Activated CD4-positive, alpha-beta T cell treated with anti-CD3 and anti-CD28 coated beads for 36 hours (primary cell): ENCODE measurements at regions not wholly inside any gene's neighbourhood (a gene's known extent, or its start where the extent isn't known, plus 50 kb on each side); places are given as distances from the start of the nearest gene placed in this dataset.

Experiments
- ATAC-seq: fragments of 200-7000 bp; cut with Tn5 transposase; one replicate; pipeline ENCODE4 v1.10.0; 2021; ENCODE audit warnings: mild to moderate bottlenecking, moderate library complexity
- CTCF ChIA-PET: fragments of 350-600 bp; sonication (Branson Sonifier 250); formaldehyde crosslinking; loops from one replicate; lab custom pipeline; 2021; ENCODE audit warnings: antibody characterized with exemption; lab: Charles Lee
- POLR2A ChIA-PET: fragments of 350-600 bp; sonication (Branson Sonifier 250); formaldehyde crosslinking; loops from one replicate; lab custom pipeline; 2021; ENCODE audit warnings: antibody characterized with exemption, inconsistent platforms; lab: Charles Lee
- DNase-seq: peaks from one replicate; pipeline ENCODE4 v3.0.0-alpha.2; 2020
- H3K27ac Mint-ChIP-seq: one replicate; pipeline ENCODE4 v1.8.0; 2021; ENCODE audit warnings: mixed read lengths
- H3K27me3 Mint-ChIP-seq: one replicate; pipeline ENCODE4 v1.8.0; 2021; ENCODE audit warnings: mixed read lengths
- H3K36me3 Mint-ChIP-seq: one replicate; pipeline ENCODE4 v1.8.0; 2021; ENCODE audit warnings: low read depth, mixed read lengths
- H3K4me1 Mint-ChIP-seq: one replicate; pipeline ENCODE4 v1.8.0; 2021; ENCODE audit warnings: mixed read lengths
- H3K4me3 Mint-ChIP-seq: one replicate; pipeline ENCODE4 v1.8.0; 2021; ENCODE audit warnings: mild to moderate bottlenecking, moderate library complexity, mixed read lengths
- H3K9me3 Mint-ChIP-seq: one replicate; pipeline ENCODE4 v1.8.0; 2021; ENCODE audit warnings: low read depth, mixed read lengths
- intact Hi-C, 2 experiments: fragments of 100-400 bp; cut with DNase I in 1 of 2; cut with micrococcal nuclease in 1 of 2; formaldehyde crosslinking; loops; one replicate each; pipeline versions ENCODE4 v1.14.2 to v1.15.1; 2022 to 2024; cut with DNase I, micrococcal nuclease

DNA sequence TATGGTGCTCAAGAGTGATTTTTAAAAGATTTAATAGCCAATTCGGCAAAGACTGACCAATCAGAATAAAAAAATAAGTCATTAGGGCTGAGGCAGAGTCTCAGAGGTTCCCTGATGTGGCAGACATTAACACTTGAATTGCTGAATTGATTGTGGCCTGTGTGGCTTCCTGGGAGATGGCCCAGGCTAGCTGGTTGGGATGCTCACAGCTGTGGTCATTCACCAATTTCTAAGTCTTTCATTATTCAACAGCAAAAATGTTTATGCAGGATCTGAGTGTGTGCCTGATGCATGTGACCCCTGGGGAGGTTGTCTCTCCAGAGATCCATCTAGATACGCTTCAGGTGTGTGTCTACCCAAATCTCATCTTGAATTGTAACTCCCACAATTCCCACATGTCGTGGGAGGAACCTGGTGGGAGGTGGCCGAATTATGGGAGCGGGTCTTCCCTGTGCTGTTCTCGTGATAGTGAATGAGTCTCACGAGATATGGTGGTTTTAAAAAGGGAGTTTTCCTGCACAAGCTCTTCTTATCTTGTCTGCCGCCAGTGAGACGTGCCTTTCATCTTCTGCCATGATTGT is 632.6 kb upstream of the SEMA6A start:
- no peak for DNase-seq
- ChIA-PET POLR2A (no interaction called here), CTCF (no interaction called here)
- no peaks in the 10 kb centered on the region for H3K4me1 Mint-ChIP-seq
- intact Hi-C loops, result no loop called here
- no peak for ATAC-seq
- peaks cover 1% of the 10 kb centered on the region for H3K9me3 Mint-ChIP-seq
- no peak overlapping the region for H3K4me3 Mint-ChIP-seq
- H3K36me3 Mint-ChIP-seq, result no peaks in the 10 kb centered on the region
- no peak overlapping the region for H3K27ac Mint-ChIP-seq
- no peaks in the 10 kb centered on the region for H3K27me3 Mint-ChIP-seq

- no peak for ATAC-seq
- H3K27me3 Mint-ChIP-seq, result no peaks in the 10 kb centered on the region
- CTCF ChIA-PET, result no interaction called here
- no peak overlapping the region for H3K27ac Mint-ChIP-seq
- intact Hi-C loops, result no loop called here
- no peak for DNase-seq
- no peaks in the 10 kb centered on the region for H3K36me3 Mint-ChIP-seq
- POLR2A ChIA-PET, result no interaction called here
- H3K9me3 Mint-ChIP-seq, result peaks cover 1% of the 10 kb centered on the region
- H3K4me1 Mint-ChIP-seq, result no peaks in the 10 kb centered on the region
- no peak overlapping the region for H3K4me3 Mint-ChIP-seq
Measured at GRCh38 chr5:117205894-117206293, 631.3 kb upstream of the SEMA6A start.

GRCh38 chr5:117204926-117205869 is 630.6 kb upstream of the SEMA6A start:
- Mint-ChIP-seq H3K36me3 (no peaks in the 10 kb centered on the region), H3K9me3 (no peaks in the 10 kb centered on the region), H3K27me3 (no peaks in the 10 kb centered on the region), H3K4me1 (no peaks in the 10 kb centered on the region), H3K4me3 (no peak overlapping the region), H3K27ac (no peak overlapping the region)
- no peak for ATAC-seq
- POLR2A ChIA-PET, result no interaction called here
- DNase-seq, result no peak
- CTCF ChIA-PET, result no interaction called here
- intact Hi-C loops, result no loop called here

DNA sequence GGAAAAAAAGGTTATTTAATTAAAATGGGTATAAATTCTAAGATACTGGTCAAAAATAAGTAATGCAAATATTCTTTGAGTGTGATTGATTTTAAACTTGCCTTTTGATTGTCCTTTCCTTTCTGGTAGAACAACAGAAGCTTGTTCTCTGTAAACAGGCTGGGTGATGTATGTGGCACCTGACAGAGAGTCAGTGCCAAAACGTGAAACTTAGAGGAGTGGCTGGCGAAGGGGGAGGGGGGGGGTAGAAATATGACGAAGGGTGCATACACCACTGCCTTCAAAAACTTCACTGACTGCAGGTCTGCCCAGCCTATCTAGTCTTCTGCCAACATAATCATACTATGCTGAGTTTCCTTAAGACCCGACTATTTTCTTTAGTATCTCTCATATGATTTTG is 629.8 kb upstream of the SEMA6A start:
- DNase-seq (no peak), ATAC-seq (no peak)
- no peaks in the 10 kb centered on the region for H3K36me3 Mint-ChIP-seq
- no peaks in the 10 kb centered on the region for H3K27me3 Mint-ChIP-seq
- ChIA-PET POLR2A (no interaction called here), CTCF (no interaction called here)
- H3K27ac Mint-ChIP-seq, result no peak overlapping the region
- H3K4me3 Mint-ChIP-seq, result no peak overlapping the region
- no peaks in the 10 kb centered on the region for H3K4me1 Mint-ChIP-seq
- intact Hi-C loops, result no loop called here
- no peaks in the 10 kb centered on the region for H3K9me3 Mint-ChIP-seq

GRCh38 chr5:117203584-117203983 is 629.0 kb upstream of the SEMA6A start:
- ChIA-PET CTCF (no interaction called here), POLR2A (no interaction called here)
- ATAC-seq (no peak), DNase-seq (no peak)
- Mint-ChIP-seq H3K27me3 (no peaks in the 10 kb centered on the region), H3K4me3 (no peak overlapping the region), H3K36me3 (no peaks in the 10 kb centered on the region), H3K9me3 (no peaks in the 10 kb centered on the region), H3K4me1 (no peaks in the 10 kb centered on the region), H3K27ac (no peak overlapping the region)
- intact Hi-C loops, result no loop called here

GRCh38 chr5:117201001-117201400 is 626.4 kb upstream of the SEMA6A start:
- H3K4me3 Mint-ChIP-seq, result no peak overlapping the region
- CTCF ChIA-PET, result no interaction called here

GRCh38 chr5:117195076-117195475 is 620.5 kb upstream of the SEMA6A start:
- CTCF ChIA-PET, result no interaction called here
- POLR2A ChIA-PET, result no interaction called here
- ATAC-seq (no peak), DNase-seq (no peak)
- Mint-ChIP-seq H3K4me1 (no peaks in the 10 kb centered on the region), H3K36me3 (no peaks in the 10 kb centered on the region), H3K4me3 (no peak overlapping the region), H3K9me3 (peaks cover 4% of the 10 kb centered on the region), H3K27me3 (no peaks in the 10 kb centered on the region), H3K27ac (no peak overlapping the region)
- intact Hi-C loops, result no loop called here

More at GRCh38 chr5:117201001-117201400, 626.4 kb upstream of the SEMA6A start:
- no peak for ATAC-seq
- no peak for DNase-seq
- H3K27ac Mint-ChIP-seq, result no peak overlapping the region
- POLR2A ChIA-PET, result no interaction called here
- no peaks in the 10 kb centered on the region for H3K36me3 Mint-ChIP-seq
- no peaks in the 10 kb centered on the region for H3K27me3 Mint-ChIP-seq
- H3K4me1 Mint-ChIP-seq, result no peaks in the 10 kb centered on the region
- intact Hi-C loops, result no loop called here
- no peaks in the 10 kb centered on the region for H3K9me3 Mint-ChIP-seq

DNA sequence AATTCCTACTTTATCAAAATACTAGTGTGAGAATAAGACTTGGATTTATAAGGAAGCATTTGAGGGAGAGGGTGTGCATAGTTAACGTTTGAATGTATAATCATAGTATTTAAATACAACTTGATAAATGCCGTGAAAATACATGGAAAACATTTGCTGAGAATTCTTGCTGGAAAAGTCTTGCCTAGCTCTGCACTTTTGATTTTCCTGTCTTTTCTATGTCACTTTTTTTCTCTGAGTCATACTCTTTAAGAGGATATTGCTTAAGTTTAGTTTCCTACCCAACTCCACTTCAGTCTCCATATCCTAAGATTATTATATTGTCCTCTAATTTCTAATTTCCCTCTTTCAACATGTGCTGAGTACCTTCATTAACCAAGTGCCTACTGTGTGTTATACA is 616.6 kb upstream of the SEMA6A start:
- H3K27me3 Mint-ChIP-seq, result no peaks in the 10 kb centered on the region
- DNase-seq, result no peak
- H3K27ac Mint-ChIP-seq, result no peak overlapping the region
- H3K4me3 Mint-ChIP-seq, result no peak overlapping the region
- ChIA-PET CTCF (no interaction called here), POLR2A (no interaction called here)
- no peaks in the 10 kb centered on the region for H3K36me3 Mint-ChIP-seq
- intact Hi-C loops, result no loop called here
- H3K4me1 Mint-ChIP-seq, result no peaks in the 10 kb centered on the region
- ATAC-seq, result no peak
- H3K9me3 Mint-ChIP-seq, result peaks cover 4% of the 10 kb centered on the region

DNA sequence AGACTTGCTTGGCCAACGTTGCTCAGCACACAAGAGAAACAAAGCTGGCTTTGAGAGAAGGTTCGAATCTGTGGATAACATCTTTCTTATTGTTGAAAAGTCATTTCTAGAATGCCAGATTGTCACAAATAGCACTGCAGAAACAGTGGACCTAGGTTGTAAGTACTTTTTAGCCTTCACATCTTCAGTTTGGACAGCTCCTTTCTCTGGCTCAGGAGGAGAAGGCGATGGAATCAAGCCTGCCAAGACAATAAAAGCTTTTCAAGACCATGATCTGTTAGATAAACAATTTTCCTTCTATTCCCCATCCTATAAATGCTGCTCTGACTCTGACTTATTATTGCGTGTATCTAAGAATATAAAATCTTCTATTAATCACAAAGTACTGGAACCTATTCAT is 615.2 kb upstream of the SEMA6A start:
- intact Hi-C loops, result no loop called here
- POLR2A ChIA-PET, result no interaction called here
- H3K9me3 Mint-ChIP-seq, result peaks cover 2% of the 10 kb centered on the region
- CTCF ChIA-PET, result no interaction called here
- H3K36me3 Mint-ChIP-seq, result no peaks in the 10 kb centered on the region
- H3K27me3 Mint-ChIP-seq, result no peaks in the 10 kb centered on the region
- H3K4me1 Mint-ChIP-seq, result no peaks in the 10 kb centered on the region
- no peak overlapping the region for H3K4me3 Mint-ChIP-seq
- ATAC-seq (no peak), DNase-seq (no peak)
- no peak overlapping the region for H3K27ac Mint-ChIP-seq

- no peaks in the 10 kb centered on the region for H3K4me1 Mint-ChIP-seq
- peaks cover under 1% of the 10 kb centered on the region for H3K9me3 Mint-ChIP-seq
- no peaks in the 10 kb centered on the region for H3K36me3 Mint-ChIP-seq
- CTCF ChIA-PET, result no interaction called here
- POLR2A ChIA-PET, result no interaction called here
- no peak for DNase-seq
- H3K4me3 Mint-ChIP-seq, result no peak overlapping the region
- H3K27me3 Mint-ChIP-seq, result no peaks in the 10 kb centered on the region
- intact Hi-C loops, result no loop called here
- no peak overlapping the region for H3K27ac Mint-ChIP-seq
- ATAC-seq, result no peak
Measured at GRCh38 chr5:117188211-117188610, 613.6 kb upstream of the SEMA6A start.

- ATAC-seq (no peak), DNase-seq (no peak)
- H3K4me3 Mint-ChIP-seq, result no peak overlapping the region
- ChIA-PET CTCF (no interaction called here), POLR2A (no interaction called here)
- H3K27me3 Mint-ChIP-seq, result no peaks in the 10 kb centered on the region
- H3K4me1 Mint-ChIP-seq, result no peaks in the 10 kb centered on the region
- intact Hi-C loops, result no loop called here
- H3K9me3 Mint-ChIP-seq, result peaks cover 4% of the 10 kb centered on the region
- H3K36me3 Mint-ChIP-seq, result no peaks in the 10 kb centered on the region
- no peak overlapping the region for H3K27ac Mint-ChIP-seq
Measured at GRCh38 chr5:117186751-117187150, 612.1 kb upstream of the SEMA6A start.

- H3K4me1 Mint-ChIP-seq, result no peaks in the 10 kb centered on the region
- ChIA-PET POLR2A (no interaction called here), CTCF (no interaction called here)
- no peaks in the 10 kb centered on the region for H3K36me3 Mint-ChIP-seq
- no peak for ATAC-seq
- no peak for DNase-seq
- no peak overlapping the region for H3K27ac Mint-ChIP-seq
- intact Hi-C loops, result no loop called here
- H3K27me3 Mint-ChIP-seq, result no peaks in the 10 kb centered on the region
- no peak overlapping the region for H3K4me3 Mint-ChIP-seq
- peaks cover 4% of the 10 kb centered on the region for H3K9me3 Mint-ChIP-seq
Measured at GRCh38 chr5:117183326-117183725, 608.7 kb upstream of the SEMA6A start.
